SK-N-SH (cell line): ENCODE measurements at regions not wholly inside any gene's neighbourhood (a gene's known extent, or its start where the extent isn't known, plus 50 kb on each side); places are given as distances from the start of the nearest gene placed in this dataset.

Source experiments
- CTCF ChIA-PET: fragments of 300-600, 350-600 bp; formaldehyde crosslinking; extraction: SDS; loops from one replicate; lab custom pipeline; 2021; lab: Yijun Ruan, JAX
- POLR2A ChIA-PET: fragments of 350-600 bp; sonication (Branson Sonifier 250); formaldehyde crosslinking; extraction: SDS; loops from one replicate; lab custom pipeline; 2020; ENCODE audit warnings: antibody characterized with exemption, inconsistent platforms; lab: Yijun Ruan, JAX
- DNase-seq: peaks from one replicate; pipeline ENCODE4 v3.0.0; 2012
- H2AFZ ChIP-seq: fragments of 200-600 bp; sonication (generic); 2 replicates; pipeline ENCODE4 v1.8.1; 2016; ENCODE audit warnings: antibody characterized with exemption, mild to moderate bottlenecking, low read depth
- H3F3A ChIP-seq: fragments of 200-600 bp; sonication (generic); replicated peaks from 2 replicates; pipeline ENCODE3; 2016; ENCODE audit warnings: antibody characterized with exemption, mild to moderate bottlenecking; ENCODE audit not compliant: insufficient read depth
- H3K27ac ChIP-seq, 2 experiments: fragments of 200-500 bp in 1 of 2; fragments of 200-600 bp in 1 of 2; sonication (Bioruptor generic) in 1 of 2; sonication (generic), shearing (Covaris generic) in 1 of 2; 2 replicates each; pipeline versions ENCODE4 v1.5.1 to v1.6.1; 2014 to 2016; ENCODE audit warnings: low read depth in 2 of 2, inconsistent platforms in 1 of 2, low read length in 1 of 2, mild to moderate bottlenecking in 1 of 2, mixed read lengths in 1 of 2
- H3K27me3 ChIP-seq: fragments of 200-600 bp; sonication (generic), shearing (Covaris generic); 2 replicates; pipeline ENCODE4 v1.6.1; 2016; ENCODE audit warnings: mixed run types; ENCODE audit not compliant: insufficient read depth
- H3K36me3 ChIP-seq, 2 experiments: fragments of 200-500 bp in 1 of 2; fragments of 200-600 bp in 1 of 2; sonication (Bioruptor generic) in 1 of 2; sonication (generic) in 1 of 2; replicated peaks in 1 of 2; 2 replicates each; pipeline versions ENCODE3 to v1.5.1; 2014 to 2016; ENCODE audit warnings: low read length in 1 of 2, mild to moderate bottlenecking in 1 of 2; ENCODE audit not compliant: insufficient read depth in 2 of 2, control insufficient read depth in 1 of 2
- H3K4me1 ChIP-seq, 2 experiments: fragments of 200-500 bp in 1 of 2; fragments of 200-600 bp in 1 of 2; sonication (Bioruptor generic) in 1 of 2; sonication (generic), shearing (Covaris generic) in 1 of 2; 2 replicates each; pipeline versions ENCODE4 v1.5.1 to v1.6.1; 2014 to 2016; ENCODE audit warnings: low read depth in 1 of 2, low read length in 1 of 2, mixed run types in 1 of 2; ENCODE audit not compliant: insufficient read depth in 2 of 2, control insufficient read depth in 1 of 2
- H3K4me2 ChIP-seq: fragments of 200-600 bp; sonication (generic), shearing (Covaris generic); 2 replicates; pipeline ENCODE4 v1.6.1; 2017; ENCODE audit warnings: mixed run types
- H3K4me3 ChIP-seq, 2 experiments: fragments of 200-500 bp in 1 of 2; fragments of 200-600 bp in 1 of 2; sonication (Bioruptor generic) in 1 of 2; sonication (generic), shearing (Covaris generic) in 1 of 2; 2 replicates each; pipeline versions ENCODE4 v1.5.1 to v1.8.1; 2014 to 2016; ENCODE audit warnings: low read depth in 2 of 2, inconsistent platforms in 1 of 2, low read length in 1 of 2, mild to moderate bottlenecking in 1 of 2, mixed read lengths in 1 of 2, moderate library complexity in 1 of 2
- H3K79me2 ChIP-seq: fragments of 200-600 bp; sonication (generic); 2 replicates; pipeline ENCODE4 v1.8.1; 2017; ENCODE audit warnings: mild to moderate bottlenecking; ENCODE audit not compliant: insufficient read depth
- H3K9ac ChIP-seq: fragments of 200-600 bp; sonication (generic); 2 replicates; pipeline ENCODE4 v1.6.1; 2017; ENCODE audit warnings: mixed run types
- H3K9me2 ChIP-seq: fragments of 200-600 bp; sonication (generic); 2 replicates; pipeline ENCODE4 v1.6.1; 2017; ENCODE audit warnings: mixed run types
- H3K9me3 ChIP-seq: fragments of 200-600 bp; sonication (generic); 2 replicates; pipeline ENCODE4 v1.6.1; 2017; ENCODE audit warnings: mixed run types, mild to moderate bottlenecking, moderate library complexity
- H4K20me1 ChIP-seq: fragments of 200-600 bp; sonication (generic); 2 replicates; pipeline ENCODE4 v1.6.1; 2017; ENCODE audit warnings: mild to moderate bottlenecking, mixed run types; ENCODE audit not compliant: insufficient read depth
- CHD2 ChIP-seq: fragments of 150-350 bp; IDR thresholded peaks from 2 replicates; pipeline ENCODE4 v1.6.1; 2018; ENCODE audit warnings: low read length; ENCODE audit not compliant: partially characterized antibody
- ELF1 ChIP-seq: IDR thresholded peaks from 2 replicates; pipeline ENCODE4 v1.4.0; 2012
- EP300 ChIP-seq, 2 experiments: IDR thresholded peaks; 2 replicates each; pipeline versions ENCODE4 v1.4.0 to v1.6.1; 2012; ENCODE audit warnings: borderline replicate concordance in 1 of 2, low read depth in 1 of 2, low read length in 1 of 2
- EZH2phosphoT487 ChIP-seq: fragments of 200-600 bp; sonication (generic); IDR thresholded peaks from 2 replicates; pipeline ENCODE4 v1.6.1; 2017; ENCODE audit warnings: low read depth, mixed run types, mild to moderate bottlenecking, antibody characterized with exemption, moderate library complexity, borderline replicate concordance
- FOSL2 ChIP-seq: IDR thresholded peaks from 2 replicates; pipeline ENCODE4 v1.4.0; 2012; ENCODE audit warnings: low read depth, mild to moderate bottlenecking, moderate library complexity, borderline replicate concordance
- FOXJ3 ChIP-seq: sonication (generic); formaldehyde crosslinking; IDR thresholded peaks from 2 replicates; pipeline ENCODE4 v1.5.1; 2020; ENCODE audit warnings: mild to moderate bottlenecking, missing genetic modification reagents
- GABPA ChIP-seq: IDR thresholded peaks from 2 replicates; pipeline ENCODE4 v1.4.0; 2012; ENCODE audit warnings: low read depth, mild to moderate bottlenecking
- GATA2 ChIP-seq: sonication (generic); formaldehyde crosslinking; IDR thresholded peaks from 2 replicates; pipeline ENCODE4 v1.5.0; 2020; ENCODE audit warnings: mild to moderate bottlenecking, missing genetic modification reagents
- NRF1 ChIP-seq: IDR thresholded peaks from 2 replicates; pipeline ENCODE4 v1.6.1; 2012; ENCODE audit warnings: low read depth, mild to moderate bottlenecking, low read length
- PBX3 ChIP-seq: IDR thresholded peaks from 2 replicates; pipeline ENCODE4; 2012
- RAD21 ChIP-seq: IDR thresholded peaks from 2 replicates; pipeline ENCODE4 v1.6.1; 2012; ENCODE audit warnings: mild to moderate bottlenecking, low read length
- RCOR1 ChIP-seq: fragments of 150-350 bp; IDR thresholded peaks from 2 replicates; pipeline ENCODE4 v1.6.1; 2017; ENCODE audit warnings: antibody characterized with exemption, low read length
- RXRA ChIP-seq: IDR thresholded peaks from 2 replicates; pipeline ENCODE4 v1.4.0; 2012; ENCODE audit warnings: low read depth, mild to moderate bottlenecking, borderline replicate concordance
- SMC3 ChIP-seq: IDR thresholded peaks from 2 replicates; pipeline ENCODE4 v1.6.1; 2012; ENCODE audit warnings: low read depth, low read length, improper control_type of control experiment
- TAF1 ChIP-seq: IDR thresholded peaks from 2 replicates; pipeline ENCODE4 v1.6.1; 2012; ENCODE audit warnings: low read depth, mild to moderate bottlenecking, low read length, moderate library complexity, borderline replicate concordance
- TEAD4 ChIP-seq: IDR thresholded peaks from 2 replicates; pipeline ENCODE4 v1.4.0; 2012; ENCODE audit warnings: mild to moderate bottlenecking, borderline replicate concordance; ENCODE audit not compliant: insufficient read depth
- USF1 ChIP-seq: IDR thresholded peaks from 2 replicates; pipeline ENCODE4 v1.4.0; 2012; ENCODE audit warnings: low read depth, borderline replicate concordance
- YY1 ChIP-seq: IDR thresholded peaks from 2 replicates; pipeline ENCODE4 v1.4.0; 2012; ENCODE audit warnings: low read depth, mild to moderate bottlenecking
- ZBTB33 ChIP-seq: IDR thresholded peaks from 2 replicates; pipeline ENCODE4 v1.4.0; 2012; ENCODE audit warnings: low read depth, borderline replicate concordance
- WGBS: methylation state at CpG from one replicate; pipeline ENCODE4 v1.1.6; 2017; ENCODE audit warnings: low lambda C conversion rate; 5-methylcytosine and 5-hydroxymethylcytosine counted together
- TF ChIP-seq, protein P1 (sequence below): fragments of 150-350 bp; IDR thresholded peaks from 2 replicates; pipeline ENCODE4 v1.6.1; 2016; ENCODE audit warnings: mild to moderate bottlenecking, low read depth, low read length

- no peaks in the 10 kb centered on the region for H3K9me2 ChIP-seq
- H3K9me3 ChIP-seq, result no peaks in the 10 kb centered on the region
- no peaks in the 10 kb centered on the region for H3K36me3 ChIP-seq
- no peaks in the 10 kb centered on the region for H4K20me1 ChIP-seq
- H2AFZ ChIP-seq, result no peak overlapping the region
- no peaks in the 10 kb centered on the region for H3K79me2 ChIP-seq
- H3K4me3 ChIP-seq, result no peak overlapping the region
- H3K4me1 ChIP-seq, result no peaks in the 10 kb centered on the region
- ChIA-PET CTCF (interaction anchor here (1.6 kb wide), 1 partner anchor 10 kb away, joined by 3 read pairs; no protein-coding TSS in a partner anchor), POLR2A (no interaction called here)
- H3K27ac ChIP-seq, result no peak overlapping the region
- 66% methylated on average over 2 of the region's 2 CpGs for WGBS
- TF ChIP-seq RAD21 (no peak), TAF1 (no peak), GATA2 (CRISPR knock-in tag) (no peak)
- TF ChIP-seq, all 33 proteins: peak for 0
- Histone ChIP-seq H3F3A (no peaks in the 10 kb centered on the region), H3K4me2 (no peak overlapping the region), H3K9ac (no peak overlapping the region), H3K27me3 (no peaks in the 10 kb centered on the region)
- DNase-seq, result no peak
These were observed 251.5 kb downstream of the NSUN3 start for GRCh38 chr3:94314218-94314883.

DNA sequence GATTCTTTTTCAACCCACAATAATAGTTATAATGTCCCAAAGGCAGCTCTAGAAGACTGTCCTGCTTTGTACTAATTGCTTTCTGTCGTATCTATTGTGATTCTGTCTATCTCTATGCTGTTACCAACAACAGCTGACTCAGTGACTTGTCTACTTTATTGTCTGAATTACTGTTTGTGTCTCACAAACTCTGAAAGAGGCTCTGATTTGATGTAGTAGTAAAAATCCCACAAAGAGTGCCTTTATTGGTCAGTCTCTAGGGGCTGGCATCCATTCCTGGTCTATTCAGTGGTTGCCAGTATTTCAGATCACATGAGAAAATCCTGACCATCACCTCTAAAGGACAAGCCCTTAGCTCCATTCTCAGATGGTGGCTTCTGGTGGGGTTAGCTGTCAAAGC, 254.2 kb downstream of the NSUN3 start:
- CTCF ChIA-PET, result no interaction called here
- H3K36me3 ChIP-seq, result no peaks in the 10 kb centered on the region
- 15% methylated on average over 1 of the region's 1 CpG for WGBS
- no peaks in the 10 kb centered on the region for H3F3A ChIP-seq
- no peaks in the 10 kb centered on the region for H3K9me2 ChIP-seq
- no peaks in the 10 kb centered on the region for H4K20me1 ChIP-seq
- no peaks in the 10 kb centered on the region for H3K4me1 ChIP-seq
- H3K27me3 ChIP-seq, result no peaks in the 10 kb centered on the region
- H3K4me2 ChIP-seq, result no peak overlapping the region
- H3K9ac ChIP-seq, result no peak overlapping the region
- H3K4me3 ChIP-seq, result no peak overlapping the region
- no peak overlapping the region for H3K27ac ChIP-seq
- no peak overlapping the region for H2AFZ ChIP-seq
- H3K9me3 ChIP-seq, result no peaks in the 10 kb centered on the region
- no peak for DNase-seq
- no peak for TF ChIP-seq FOXJ3
- no peak for TF ChIP-seq PBX3
- TF ChIP-seq GABPA, result no peak
- TF ChIP-seq NRF1, result no peak
- no peak for TF ChIP-seq YY1
- TF ChIP-seq ELF1, result no peak
- TF ChIP-seq EP300 (IDR thresholded peaks at IDR 0.05; ENCODE audit: borderline replicate concordance in 1 of 2, low read depth in 1 of 2, low read length in 1 of 2), result no peak
- TF ChIP-seq ZBTB33, result no peak
- no peak for TF ChIP-seq SMC3
- TF ChIP-seq, protein P1, sequence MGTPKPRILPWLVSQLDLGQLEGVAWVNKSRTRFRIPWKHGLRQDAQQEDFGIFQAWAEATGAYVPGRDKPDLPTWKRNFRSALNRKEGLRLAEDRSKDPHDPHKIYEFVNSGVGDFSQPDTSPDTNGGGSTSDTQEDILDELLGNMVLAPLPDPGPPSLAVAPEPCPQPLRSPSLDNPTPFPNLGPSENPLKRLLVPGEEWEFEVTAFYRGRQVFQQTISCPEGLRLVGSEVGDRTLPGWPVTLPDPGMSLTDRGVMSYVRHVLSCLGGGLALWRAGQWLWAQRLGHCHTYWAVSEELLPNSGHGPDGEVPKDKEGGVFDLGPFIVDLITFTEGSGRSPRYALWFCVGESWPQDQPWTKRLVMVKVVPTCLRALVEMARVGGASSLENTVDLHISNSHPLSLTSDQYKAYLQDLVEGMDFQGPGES, result no peak
- TF ChIP-seq EZH2phosphoT487, result no peak
- TF ChIP-seq RXRA, result no peak
- no peak for TF ChIP-seq TEAD4
- no peak for TF ChIP-seq FOSL2
- TF ChIP-seq RCOR1, result no peak
- TF ChIP-seq USF1, result no peak
- TF ChIP-seq CHD2, result no peak
- TF ChIP-seq, all 33 proteins: peak for 0
- H3K79me2 ChIP-seq, result no peaks in the 10 kb centered on the region
- POLR2A ChIA-PET, result no interaction called here
